CD4-positive, alpha-beta T cell (primary cell): ENCODE measurements at regions not wholly inside any gene's neighbourhood (a gene's known extent, or its start where the extent isn't known, plus 50 kb on each side); places are given as distances from the start of the nearest gene placed in this dataset.

Experiments used
- ATAC-seq: fragments of 200-7000 bp; cut with Tn5 transposase; one replicate; pipeline ENCODE4 v1.10.0; 2022; ENCODE audit warnings: mild to moderate bottlenecking; ENCODE audit not compliant: poor library complexity
- CTCF ChIA-PET: fragments of 350-600 bp; sonication (Branson Sonifier 250); formaldehyde crosslinking; loops from one replicate; lab custom pipeline; 2021; ENCODE audit warnings: antibody characterized with exemption, inconsistent platforms; lab: Charles Lee
- POLR2A ChIA-PET: fragments of 350-600 bp; sonication (Branson Sonifier 250); formaldehyde crosslinking; loops from one replicate; lab custom pipeline; 2021; ENCODE audit warnings: antibody characterized with exemption, inconsistent platforms; lab: Charles Lee
- DNase-seq, 14 experiments: peaks; one replicate each; pipeline ENCODE4 v3.0.0-alpha.2; 2013 to 2020; ENCODE audit warnings: mixed read lengths in 2 of 14
- H3K27ac ChIP-seq, 2 donors: one replicate each; pipeline versions ENCODE4 v1.5.1 to v1.7.0; 2013; ENCODE audit warnings: low read length in 2 of 2, low read depth in 1 of 2, mild to moderate bottlenecking in 1 of 2
- H3K27me3 ChIP-seq, 2 experiments: 1 replicate in 1 of 2; 2 replicates in 1 of 2; pipeline versions ENCODE4 v1.6.1 to v1.7.0; 2013; ENCODE audit warnings: low read length in 2 of 2, control low read depth in 1 of 2, mild to moderate bottlenecking in 1 of 2, moderate library complexity in 1 of 2; ENCODE audit not compliant: insufficient read depth in 2 of 2, control insufficient read depth in 1 of 2
- H3K36me3 ChIP-seq: one replicate; pipeline ENCODE4 v1.6.1; 2013; ENCODE audit warnings: low read length, control low read depth; ENCODE audit not compliant: insufficient read depth
- H3K4me1 ChIP-seq: one replicate; pipeline ENCODE4 v1.6.1; 2013; ENCODE audit warnings: low read length, control low read depth; ENCODE audit not compliant: insufficient read depth
- H3K4me3 ChIP-seq: one replicate; pipeline ENCODE4 v1.5.1; 2013; ENCODE audit warnings: mild to moderate bottlenecking, low read length, moderate library complexity
- H3K9me3 ChIP-seq, 2 experiments: 1 replicate in 1 of 2; 2 replicates in 1 of 2; pipeline versions ENCODE4 v1.6.1 to v1.7.0; 2013; ENCODE audit warnings: low read length in 2 of 2, mild to moderate bottlenecking in 2 of 2, control low read depth in 1 of 2, moderate library complexity in 1 of 2; ENCODE audit not compliant: control insufficient read depth in 1 of 2, insufficient read depth in 1 of 2
- H3K27ac Mint-ChIP-seq: one replicate; pipeline ENCODE4 v1.8.0; 2020; ENCODE audit warnings: mixed read lengths
- H3K27me3 Mint-ChIP-seq: one replicate; pipeline ENCODE4 v1.8.0; 2021; ENCODE audit warnings: mixed read lengths
- H3K36me3 Mint-ChIP-seq: one replicate; pipeline ENCODE4 v1.8.0; 2021; ENCODE audit warnings: low read depth, mixed read lengths
- H3K4me1 Mint-ChIP-seq: one replicate; pipeline ENCODE4 v1.8.0; 2021; ENCODE audit warnings: low read depth, mixed read lengths
- H3K4me3 Mint-ChIP-seq: one replicate; pipeline ENCODE4 v1.8.0; 2020; ENCODE audit warnings: mild to moderate bottlenecking, mixed read lengths
- H3K9me3 Mint-ChIP-seq: one replicate; pipeline ENCODE4 v1.8.0; 2020; ENCODE audit warnings: mixed read lengths
- intact Hi-C, 2 experiments: fragments of 100-400 bp; cut with DNase I in 1 of 2; cut with micrococcal nuclease in 1 of 2; formaldehyde crosslinking; loops; one replicate each; pipeline versions ENCODE4 v1.15.1 to v1.9.0; 2023 to 2025; cut with DNase I, micrococcal nuclease
- TF ChIP-seq, protein P1 (sequence below): fragments of 200-600 bp; IDR thresholded peaks from one replicate; pipeline ENCODE4 v1.8.0; 2022; ENCODE audit warnings: antibody characterized with exemption, mild to moderate bottlenecking

DNA sequence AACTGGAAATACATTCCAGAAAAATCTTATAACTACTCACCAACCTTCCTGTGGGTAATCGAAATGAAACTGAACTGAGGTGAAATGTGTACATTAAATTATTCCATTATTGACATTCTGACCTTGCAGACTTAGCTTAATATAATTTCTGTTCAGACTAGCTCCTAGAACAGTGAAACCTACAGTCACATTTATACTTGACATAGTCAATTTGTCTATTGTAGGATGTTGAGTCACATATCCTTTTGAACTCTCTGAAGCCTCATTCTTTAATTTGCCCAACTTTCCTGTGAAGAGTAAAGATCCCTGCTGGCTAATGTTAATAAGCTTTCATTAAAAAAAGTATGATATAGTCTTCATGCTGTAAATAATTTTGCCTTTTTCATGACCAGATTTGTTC is 92.0 kb upstream of the SCEL start:
- H3K9me3 ChIP-seq, result no peaks in the 10 kb centered on the region
- H3K4me1 ChIP-seq, result no peaks in the 10 kb centered on the region
- no peaks in the 10 kb centered on the region for H3K27me3 ChIP-seq
- no peaks in the 10 kb centered on the region for H3K36me3 ChIP-seq
- no peak overlapping the region for H3K4me3 ChIP-seq
- CTCF ChIA-PET, result no interaction called here
- ATAC-seq (no peak), DNase-seq (no peak)
- Mint-ChIP-seq H3K4me3 (no peak overlapping the region), H3K27me3 (peaks cover 14% of the 10 kb centered on the region), H3K27ac (no peak overlapping the region), H3K4me1 (no peaks in the 10 kb centered on the region), H3K36me3 (no peaks in the 10 kb centered on the region), H3K9me3 (peaks cover 2% of the 10 kb centered on the region)
- TF ChIP-seq, protein P1, sequence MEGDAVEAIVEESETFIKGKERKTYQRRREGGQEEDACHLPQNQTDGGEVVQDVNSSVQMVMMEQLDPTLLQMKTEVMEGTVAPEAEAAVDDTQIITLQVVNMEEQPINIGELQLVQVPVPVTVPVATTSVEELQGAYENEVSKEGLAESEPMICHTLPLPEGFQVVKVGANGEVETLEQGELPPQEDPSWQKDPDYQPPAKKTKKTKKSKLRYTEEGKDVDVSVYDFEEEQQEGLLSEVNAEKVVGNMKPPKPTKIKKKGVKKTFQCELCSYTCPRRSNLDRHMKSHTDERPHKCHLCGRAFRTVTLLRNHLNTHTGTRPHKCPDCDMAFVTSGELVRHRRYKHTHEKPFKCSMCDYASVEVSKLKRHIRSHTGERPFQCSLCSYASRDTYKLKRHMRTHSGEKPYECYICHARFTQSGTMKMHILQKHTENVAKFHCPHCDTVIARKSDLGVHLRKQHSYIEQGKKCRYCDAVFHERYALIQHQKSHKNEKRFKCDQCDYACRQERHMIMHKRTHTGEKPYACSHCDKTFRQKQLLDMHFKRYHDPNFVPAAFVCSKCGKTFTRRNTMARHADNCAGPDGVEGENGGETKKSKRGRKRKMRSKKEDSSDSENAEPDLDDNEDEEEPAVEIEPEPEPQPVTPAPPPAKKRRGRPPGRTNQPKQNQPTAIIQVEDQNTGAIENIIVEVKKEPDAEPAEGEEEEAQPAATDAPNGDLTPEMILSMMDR, result no peak
- POLR2A ChIA-PET, result no interaction called here
- intact Hi-C loops, result no loop called here
- no peak overlapping the region for H3K27ac ChIP-seq

DNA sequence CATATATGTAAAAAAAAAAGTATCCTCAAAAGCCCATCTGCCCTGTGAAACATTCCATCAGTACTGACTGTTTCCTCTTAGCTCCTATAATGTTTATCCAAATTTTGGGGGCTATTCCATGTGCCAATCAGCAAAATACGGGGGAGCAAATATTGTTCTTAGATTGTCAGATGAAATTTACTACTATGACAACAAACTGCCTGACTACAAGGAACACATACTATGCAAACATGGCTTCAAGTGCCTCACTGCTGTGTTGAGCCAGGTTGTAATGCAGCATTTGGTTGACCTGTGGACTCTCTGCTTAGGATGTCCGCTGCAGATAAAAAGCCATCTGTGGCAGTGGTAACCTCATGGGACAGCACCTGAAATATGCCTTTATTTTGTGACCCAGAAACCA is 98.2 kb upstream of the SCEL start:
- no peak overlapping the region for H3K4me3 Mint-ChIP-seq
- no peaks in the 10 kb centered on the region for H3K9me3 ChIP-seq
- no peaks in the 10 kb centered on the region for H3K4me1 ChIP-seq
- no peak overlapping the region for H3K27ac Mint-ChIP-seq
- POLR2A ChIA-PET, result no interaction called here
- ATAC-seq, result no peak
- no peaks in the 10 kb centered on the region for H3K4me1 Mint-ChIP-seq
- H3K27me3 ChIP-seq, result no peaks in the 10 kb centered on the region
- DNase-seq, result no peak
- H3K36me3 ChIP-seq, result no peaks in the 10 kb centered on the region
- H3K27ac ChIP-seq, result no peak overlapping the region
- peaks cover 4% of the 10 kb centered on the region for H3K27me3 Mint-ChIP-seq
- CTCF ChIA-PET, result no interaction called here
- TF ChIP-seq, protein P1, result no peak
- intact Hi-C loops, result no loop called here
- no peak overlapping the region for H3K4me3 ChIP-seq
- peaks cover 5% of the 10 kb centered on the region for H3K9me3 Mint-ChIP-seq
- H3K36me3 Mint-ChIP-seq, result no peaks in the 10 kb centered on the region

DNA sequence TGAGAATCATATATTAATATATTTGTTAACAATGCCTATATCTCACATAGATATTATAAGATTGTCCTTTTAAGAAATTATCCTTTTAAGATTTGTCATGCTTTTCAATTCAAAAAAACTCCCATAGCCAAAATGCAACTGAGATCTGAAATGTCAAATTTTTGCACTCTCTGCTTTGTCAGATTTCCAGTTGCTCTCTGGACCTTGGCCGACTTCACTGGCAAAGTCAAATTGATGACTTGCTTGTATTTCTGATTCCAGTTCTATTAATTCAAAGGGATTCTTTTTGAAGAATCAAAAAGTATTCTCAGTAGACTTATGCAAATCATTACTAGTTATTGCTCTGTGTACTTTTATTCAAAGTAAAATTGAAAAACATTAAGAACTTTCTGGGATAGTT is 101.2 kb upstream of the SCEL start:
- Histone ChIP-seq H3K36me3 (no peaks in the 10 kb centered on the region), H3K27ac (no peak overlapping the region), H3K4me3 (no peak overlapping the region), H3K9me3 (no peaks in the 10 kb centered on the region), H3K27me3 (no peaks in the 10 kb centered on the region), H3K4me1 (no peaks in the 10 kb centered on the region)
- H3K9me3 Mint-ChIP-seq, result peaks cover 5% of the 10 kb centered on the region
- no peaks in the 10 kb centered on the region for H3K27me3 Mint-ChIP-seq
- ChIA-PET POLR2A (no interaction called here), CTCF (no interaction called here)
- no peaks in the 10 kb centered on the region for H3K36me3 Mint-ChIP-seq
- no peak overlapping the region for H3K27ac Mint-ChIP-seq
- TF ChIP-seq, protein P1, result no peak
- ATAC-seq (no peak), DNase-seq (no peak)
- intact Hi-C loops, result no loop called here
- H3K4me1 Mint-ChIP-seq, result no peaks in the 10 kb centered on the region
- no peak overlapping the region for H3K4me3 Mint-ChIP-seq
